K562 (cell line): ENCODE measurements at regions not wholly inside any gene's neighbourhood (a gene's known extent, or its start where the extent isn't known, plus 50 kb on each side); places are given as distances from the start of the nearest gene placed in this dataset.

Source experiments
- ATAC-seq: fragments of 200-7000 bp; cut with Tn5 transposase; 3 replicates; pipeline ENCODE4 v1.9.1; 2020; ENCODE audit warnings: moderate library complexity
- BruUV-seq: library from RNA; stranded (reverse); fragments of 400-500 nt; replicated peaks from 2 replicates; lab custom pipeline; 2021; lab: Mats Ljungman, UMichigan
- CTCF ChIA-PET: fragments of 300-600 bp; formaldehyde crosslinking; extraction: SDS; loops from one replicate; lab custom pipeline; 2021; ENCODE audit warnings: low intra/inter-chr PET ratio; lab: Yijun Ruan, JAX
- POLR2A ChIA-PET: fragments of 300-600, 350-650 bp; sonication (Branson Sonifier 250); formaldehyde crosslinking; extraction: SDS; loops from one replicate; lab custom pipeline; 2021; ENCODE audit warnings: antibody characterized with exemption, inconsistent platforms; lab: Yijun Ruan, JAX
- DNase-seq, 4 experiments: peaks; one replicate each; pipeline versions ENCODE4 v3.0.0 to v3.0.0-alpha.2; 2011 to 2018; ENCODE audit warnings: low spot score in 3 of 4, mixed read lengths in 3 of 4; ENCODE audit errors: extremely low read depth in 1 of 4
- FAIRE-seq: peaks from 2 replicates; lab custom pipeline; 2011; peaks lifted over from hg19 to GRCh38; lab: Jason Lieb, UNC
- H2AFZ ChIP-seq: 2 replicates; pipeline ENCODE4 v1.6.0; 2011; ENCODE audit warnings: low read depth, low read length, control low read depth, inconsistent platforms
- H3K27ac ChIP-seq: fragments of 200-600 bp; 3 replicates; pipeline ENCODE4 v1.8.0; 2011; ENCODE audit warnings: low read depth, mild to moderate bottlenecking, control low read depth, inconsistent platforms, low read length, moderate library complexity, mixed read lengths; ENCODE audit errors: extremely low read depth
- H3K27me3 ChIP-seq, 2 experiments: fragments of 300-600 bp in 1 of 2; 2 replicates in 1 of 2; 3 replicates in 1 of 2; pipeline versions ENCODE4 v1.6.0 to v1.8.0; 2011; ENCODE audit warnings: inconsistent platforms in 2 of 2, low read length in 2 of 2, mild to moderate bottlenecking in 1 of 2, mixed read lengths in 1 of 2, moderate library complexity in 1 of 2; ENCODE audit not compliant: control insufficient read depth in 2 of 2, insufficient read depth in 2 of 2
- H3K36me3 ChIP-seq: fragments of 300-600 bp; 3 replicates; pipeline ENCODE4 v1.8.0; 2011; ENCODE audit warnings: mild to moderate bottlenecking, low read length, inconsistent platforms; ENCODE audit not compliant: control insufficient read depth, insufficient read depth
- H3K4me1 ChIP-seq, 2 experiments: fragments of 200-600 bp in 1 of 2; replicated peaks in 1 of 2; 2 replicates in 1 of 2; 3 replicates in 1 of 2; pipeline versions ENCODE4 v1.5.1 to v1.8.0; 2011; ENCODE audit warnings: inconsistent platforms in 2 of 2, low read length in 2 of 2, mild to moderate bottlenecking in 1 of 2, mixed read lengths in 1 of 2, moderate library complexity in 1 of 2; ENCODE audit not compliant: control insufficient read depth in 2 of 2, insufficient read depth in 2 of 2
- H3K4me2 ChIP-seq: 2 replicates; pipeline ENCODE4 v1.6.1; 2011; ENCODE audit warnings: low read length, control low read depth, inconsistent platforms, mixed read lengths; ENCODE audit not compliant: insufficient read depth
- H3K4me3 ChIP-seq: fragments of 200-600 bp; sonication (generic), shearing (Covaris generic); 2 replicates; pipeline ENCODE4 v1.5.1; 2016; ENCODE audit warnings: control low read depth, inconsistent platforms
- H3K79me2 ChIP-seq: fragments of 200-600 bp; 3 replicates; pipeline ENCODE4 v1.8.0; 2011; ENCODE audit warnings: low read length, inconsistent platforms; ENCODE audit not compliant: control insufficient read depth, insufficient read depth
- H3K9ac ChIP-seq, 2 experiments: 2 replicates each; pipeline versions ENCODE4 v1.6.0 to v1.6.1; 2011; ENCODE audit warnings: low read depth in 2 of 2, low read length in 2 of 2, control low read depth in 1 of 2, inconsistent platforms in 1 of 2, mild to moderate bottlenecking in 1 of 2, mixed read lengths in 1 of 2; ENCODE audit not compliant: insufficient read depth in 1 of 2
- H3K9me1 ChIP-seq: one replicate; pipeline ENCODE4 v1.6.0; 2011; ENCODE audit warnings: inconsistent platforms, mild to moderate bottlenecking, low read length, moderate library complexity; ENCODE audit not compliant: control insufficient read depth, insufficient read depth
- H3K9me3 ChIP-seq: replicated peaks from 2 replicates; pipeline ENCODE4 v1.5.1; 2011; ENCODE audit warnings: low read depth, low read length, inconsistent platforms; ENCODE audit not compliant: control insufficient read depth, insufficient read depth
- H4K20me1 ChIP-seq: replicated peaks from 2 replicates; pipeline ENCODE4 v1.6.1; 2011; ENCODE audit warnings: low read length, inconsistent platforms, mixed read lengths; ENCODE audit not compliant: control insufficient read depth, insufficient read depth
- BCOR ChIP-seq: fragments of 450-650 bp; IDR thresholded peaks from 2 replicates; pipeline ENCODE4 v1.6.1; 2016
- KDM1A ChIP-seq, 2 experiments: fragments of 450-650 bp; IDR thresholded peaks; 2 replicates each; pipeline ENCODE4 v1.6.1; 2016; ENCODE audit warnings: mild to moderate bottlenecking in 2 of 2
- MEIS2 ChIP-seq: fragments of 450-650 bp; IDR thresholded peaks from 2 replicates; pipeline ENCODE4 v1.6.1; 2014; ENCODE audit warnings: mild to moderate bottlenecking; ENCODE audit not compliant: partially characterized antibody
- RAD51 ChIP-seq: fragments of 450-650 bp; IDR thresholded peaks from 2 replicates; pipeline ENCODE4 v1.7.1; 2016; ENCODE audit warnings: low read depth, mild to moderate bottlenecking, borderline replicate concordance
- RB1 ChIP-seq: fragments of 450-650 bp; IDR thresholded peaks from 2 replicates; pipeline ENCODE4 v1.6.1; 2017; ENCODE audit warnings: low read depth, mild to moderate bottlenecking
- RBM25 ChIP-seq: fragments of 200-400 bp; formaldehyde crosslinking; IDR thresholded peaks from 2 replicates; pipeline ENCODE4 v1.6.1; 2018; ENCODE audit warnings: low read length, low read depth, moderate library complexity; ENCODE audit not compliant: severe bottlenecking
- RHOXF2B ChIP-seq: fragments of 250-450 bp; sonication (Bioruptor Pico); conservative IDR thresholded peaks from 2 replicates; pipeline ENCODE4 v1.5.1; 2021
- SREBF1 ChIP-seq: fragments of 150-350 bp; IDR thresholded peaks from 2 replicates; pipeline ENCODE4 v1.6.1; 2014; ENCODE audit warnings: antibody characterized with exemption, low read depth, low read length, borderline replicate concordance
- STAT5B ChIP-seq: fragments of 250-450 bp; sonication (Bioruptor Pico); IDR thresholded peaks from 2 replicates; pipeline ENCODE4 v1.8.0; 2021; ENCODE audit warnings: mild to moderate bottlenecking, inconsistent platforms
- TBP ChIP-seq: optimal IDR thresholded peaks from 2 replicates; pipeline ENCODE3; 2011; ENCODE audit warnings: low read depth, low read length, improper control_type of control experiment
- ZNF146 ChIP-seq: IDR thresholded peaks from one replicate; pipeline ENCODE4 v1.6.1; 2018; ENCODE audit warnings: missing compliant biosample characterization; ENCODE audit not compliant: unreplicated experiment
- WGBS: fragments of 100-300 bp; shearing (Covaris generic); methylation state at CpG from one replicate; pipeline ENCODE4 v1.1.6; 2016; ENCODE audit warnings: low coverage, mixed read lengths; ENCODE audit not compliant: insufficient coverage; ENCODE audit errors: missing lambda C conversion rate; 5-methylcytosine and 5-hydroxymethylcytosine counted together
- in situ Hi-C: fragments of 300-500 bp; cut with MboI; formaldehyde crosslinking; loops from 4 replicates; pipeline ENCODE4 v1.15.0; 2018; ENCODE audit warnings: inconsistent platforms, mixed read lengths
- intact Hi-C: fragments of 100-400 bp; cut with micrococcal nuclease; formaldehyde crosslinking; loops from 2 replicates; pipeline ENCODE4 v1.14.2; 2022
- TF ChIP-seq, protein P1 (sequence below): sonication (generic); formaldehyde crosslinking; IDR thresholded peaks from 2 replicates; pipeline ENCODE4 v1.8.0; 2023; ENCODE audit warnings: missing genetic modification reagents, mild to moderate bottlenecking, borderline replicate concordance

DNA sequence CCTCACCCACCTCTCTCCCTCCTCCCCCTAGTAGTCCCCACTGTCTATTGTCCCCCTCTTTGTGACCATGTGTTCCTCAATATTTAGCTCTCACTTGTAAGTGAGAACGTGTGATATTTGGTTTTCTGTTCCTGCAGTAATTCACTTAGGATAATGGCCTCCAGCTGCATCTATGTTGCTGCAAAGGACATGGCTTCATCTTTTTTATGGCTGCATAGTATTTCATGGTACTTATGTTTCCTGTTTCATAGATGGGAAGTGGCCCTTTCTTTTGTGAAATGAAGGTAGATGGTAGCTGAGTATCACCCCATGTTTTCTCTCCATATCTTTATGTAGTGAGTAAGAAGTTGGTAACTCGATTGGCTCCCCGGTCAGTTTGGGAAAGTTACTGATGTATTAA lies 66.6 kb upstream of the CREB3L1 start:
- Histone ChIP-seq H4K20me1 (no peaks in the 10 kb centered on the region), H3K4me2 (no peak overlapping the region), H3K79me2 (no peaks in the 10 kb centered on the region), H3K27ac (no peak overlapping the region; the same call in 2 of the 3 replicates), H3K4me3 (no peak overlapping the region), H3K4me1 (peaks cover 0 to 11% of the 10 kb centered on the region in 2 experiments; a peak in 3 of 5 replicates), H3K9me3 (no peaks in the 10 kb centered on the region), H3K27me3 (no peaks in the 10 kb centered on the region), H3K36me3 (no peaks in the 10 kb centered on the region), H3K9ac (no peak overlapping the region), H2AFZ (peak overlapping the region; percentile 83), H3K9me1 (no peaks in the 10 kb centered on the region)
- no peak for DNase-seq
- no peak for ATAC-seq
- TF ChIP-seq ZNF146 (CRISPR knock-in tag) (peak; percentile 98), MEIS2 (no peak), KDM1A (IDR thresholded peaks at IDR 0.05) (peak in 1 of 2 experiments; percentile 24; a peak in 1 of 4 replicates), SREBF1 (no peak), RHOXF2B (CRISPR knock-in tag) (no peak), STAT5B (CRISPR knock-in tag) (no peak), RAD51 (no peak), BCOR (0 out of 2 replicates have a peak, but pooled peaks have one; percentile 54), RB1 (no peak), TBP (no peak), RBM25 (peak; percentile 59)
- TF ChIP-seq, protein P1, sequence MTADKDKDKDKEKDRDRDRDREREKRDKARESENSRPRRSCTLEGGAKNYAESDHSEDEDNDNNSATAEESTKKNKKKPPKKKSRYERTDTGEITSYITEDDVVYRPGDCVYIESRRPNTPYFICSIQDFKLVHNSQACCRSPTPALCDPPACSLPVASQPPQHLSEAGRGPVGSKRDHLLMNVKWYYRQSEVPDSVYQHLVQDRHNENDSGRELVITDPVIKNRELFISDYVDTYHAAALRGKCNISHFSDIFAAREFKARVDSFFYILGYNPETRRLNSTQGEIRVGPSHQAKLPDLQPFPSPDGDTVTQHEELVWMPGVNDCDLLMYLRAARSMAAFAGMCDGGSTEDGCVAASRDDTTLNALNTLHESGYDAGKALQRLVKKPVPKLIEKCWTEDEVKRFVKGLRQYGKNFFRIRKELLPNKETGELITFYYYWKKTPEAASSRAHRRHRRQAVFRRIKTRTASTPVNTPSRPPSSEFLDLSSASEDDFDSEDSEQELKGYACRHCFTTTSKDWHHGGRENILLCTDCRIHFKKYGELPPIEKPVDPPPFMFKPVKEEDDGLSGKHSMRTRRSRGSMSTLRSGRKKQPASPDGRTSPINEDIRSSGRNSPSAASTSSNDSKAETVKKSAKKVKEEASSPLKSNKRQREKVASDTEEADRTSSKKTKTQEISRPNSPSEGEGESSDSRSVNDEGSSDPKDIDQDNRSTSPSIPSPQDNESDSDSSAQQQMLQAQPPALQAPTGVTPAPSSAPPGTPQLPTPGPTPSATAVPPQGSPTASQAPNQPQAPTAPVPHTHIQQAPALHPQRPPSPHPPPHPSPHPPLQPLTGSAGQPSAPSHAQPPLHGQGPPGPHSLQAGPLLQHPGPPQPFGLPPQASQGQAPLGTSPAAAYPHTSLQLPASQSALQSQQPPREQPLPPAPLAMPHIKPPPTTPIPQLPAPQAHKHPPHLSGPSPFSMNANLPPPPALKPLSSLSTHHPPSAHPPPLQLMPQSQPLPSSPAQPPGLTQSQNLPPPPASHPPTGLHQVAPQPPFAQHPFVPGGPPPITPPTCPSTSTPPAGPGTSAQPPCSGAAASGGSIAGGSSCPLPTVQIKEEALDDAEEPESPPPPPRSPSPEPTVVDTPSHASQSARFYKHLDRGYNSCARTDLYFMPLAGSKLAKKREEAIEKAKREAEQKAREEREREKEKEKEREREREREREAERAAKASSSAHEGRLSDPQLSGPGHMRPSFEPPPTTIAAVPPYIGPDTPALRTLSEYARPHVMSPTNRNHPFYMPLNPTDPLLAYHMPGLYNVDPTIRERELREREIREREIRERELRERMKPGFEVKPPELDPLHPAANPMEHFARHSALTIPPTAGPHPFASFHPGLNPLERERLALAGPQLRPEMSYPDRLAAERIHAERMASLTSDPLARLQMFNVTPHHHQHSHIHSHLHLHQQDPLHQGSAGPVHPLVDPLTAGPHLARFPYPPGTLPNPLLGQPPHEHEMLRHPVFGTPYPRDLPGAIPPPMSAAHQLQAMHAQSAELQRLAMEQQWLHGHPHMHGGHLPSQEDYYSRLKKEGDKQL (CRISPR knock-in tag): no peak
- no TSS peak for BruUV-seq
- intact Hi-C loops: loop anchor here (2.0 kb wide), 1 partner anchor 26 kb away; no protein-coding TSS in a partner anchor
- FAIRE-seq: no peak
- CTCF ChIA-PET: no interaction called here
- in situ Hi-C loops: no loop called here
- POLR2A ChIA-PET: interaction anchor here (0.6 to 1.1 kb wide), 2 partner anchors 32 to 85 kb away, joined by 3 to 4 read pairs; no protein-coding TSS in a partner anchor
- WGBS: 63% methylated on average over 3 of the region's 3 CpGs
